RWPE2 (cell line): ENCODE measurements at regions not wholly inside any gene's neighbourhood (a gene's known extent, or its start where the extent isn't known, plus 50 kb on each side); places are given as distances from the start of the nearest gene placed in this dataset.
"Not testable (repeated sequence)": the region's sequence is repeated elsewhere in the genome, so short reads cannot be mapped to it uniquely, and the experiment has no call there.

Experiments used
- ATAC-seq: fragments of 200-7000 bp; cut with Tn5 transposase; 3 replicates; pipeline ENCODE4 v1.9.1; 2021; ENCODE audit warnings: low read depth
- DNase-seq: peaks from one replicate; pipeline ENCODE4 v3.0.0-alpha.2; 2020; ENCODE audit warnings: low spot score
- H3K27ac ChIP-seq: fragments of 450-650 bp; 2 replicates; pipeline ENCODE4 v1.5.1; 2017; ENCODE audit warnings: mild to moderate bottlenecking; ENCODE audit not compliant: poor library complexity, severe bottlenecking
- H3K27me3 ChIP-seq: fragments of 250-450 bp; sonication (Bioruptor Pico); 2 replicates; pipeline ENCODE4 v1.5.1; 2021; ENCODE audit warnings: mild to moderate bottlenecking, moderate library complexity; ENCODE audit not compliant: insufficient read depth, poor library complexity, severe bottlenecking
- H3K36me3 ChIP-seq: fragments of 250-450 bp; sonication (Bioruptor Pico); 2 replicates; pipeline ENCODE4 v1.5.1; 2020; ENCODE audit warnings: low read depth, mild to moderate bottlenecking, moderate library complexity
- H3K4me1 ChIP-seq: fragments of 250-450 bp; sonication (Bioruptor Pico); 2 replicates; pipeline ENCODE4 v1.5.1; 2021; ENCODE audit warnings: mild to moderate bottlenecking, moderate library complexity; ENCODE audit not compliant: insufficient read depth, poor library complexity, severe bottlenecking
- H3K4me3 ChIP-seq: fragments of 250-450 bp; sonication (Bioruptor Pico); 2 replicates; pipeline ENCODE4 v1.5.1; 2021; ENCODE audit warnings: mild to moderate bottlenecking, moderate library complexity; ENCODE audit not compliant: severe bottlenecking
- H3K9me3 ChIP-seq: fragments of 250-450 bp; sonication (Bioruptor Pico); 2 replicates; pipeline ENCODE4 v1.5.1; 2021; ENCODE audit warnings: mild to moderate bottlenecking, moderate library complexity; ENCODE audit not compliant: severe bottlenecking
- CTCF ChIP-seq: fragments of 450-650 bp; IDR thresholded peaks from one replicate; pipeline ENCODE4 v1.5.1; 2017; ENCODE audit warnings: mild to moderate bottlenecking, moderate library complexity; ENCODE audit not compliant: poor library complexity, severe bottlenecking

- no peaks in the 10 kb centered on the region for H3K4me1 ChIP-seq
- no peak for ATAC-seq
- H3K27ac ChIP-seq = no peak overlapping the region
- no peak for TF ChIP-seq CTCF
- no peaks in the 10 kb centered on the region for H3K9me3 ChIP-seq
- no peaks in the 10 kb centered on the region for H3K27me3 ChIP-seq
- no peak for DNase-seq
- no peak overlapping the region for H3K4me3 ChIP-seq
- no peaks in the 10 kb centered on the region for H3K36me3 ChIP-seq
Observed at GRCh38 chrX:35507701-35508100, 290.4 kb upstream of the MAGEB16 start.

DNA sequence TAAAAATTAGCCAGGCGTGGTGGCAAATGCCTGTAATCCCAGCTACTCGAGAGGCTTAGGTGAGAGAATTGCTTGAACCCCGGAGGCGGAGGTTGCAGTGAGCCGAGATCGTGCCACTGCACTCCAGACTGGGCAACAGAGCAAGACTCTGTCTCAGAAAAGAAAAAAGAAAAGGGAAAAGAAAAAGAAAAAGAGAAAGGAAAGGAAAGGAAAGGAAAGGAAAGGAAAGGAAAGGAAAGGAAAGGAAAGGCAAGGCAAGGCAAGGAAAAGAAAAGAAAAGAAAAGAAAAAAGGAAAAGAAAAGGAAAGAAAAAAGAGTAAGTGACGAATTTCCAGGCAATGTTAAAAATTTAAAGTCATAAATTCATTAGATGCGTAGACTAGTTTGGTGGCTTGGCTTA lies 250.1 kb upstream of the MAGEB16 start:
- H3K36me3 ChIP-seq, DNase-seq, H3K4me1 ChIP-seq, H3K27ac ChIP-seq, H3K4me3 ChIP-seq, H3K9me3 ChIP-seq, ATAC-seq, H3K27me3 ChIP-seq: not testable (repeated sequence)

GRCh38 chrX:35557916-35558315 lies 240.2 kb upstream of the MAGEB16 start:
- no peaks in the 10 kb centered on the region for H3K4me1 ChIP-seq
- ATAC-seq (no peak), DNase-seq (no peak)
- H3K4me3 ChIP-seq = no peak overlapping the region
- no peaks in the 10 kb centered on the region for H3K27me3 ChIP-seq
- no peaks in the 10 kb centered on the region for H3K36me3 ChIP-seq
- no peak for TF ChIP-seq CTCF
- H3K9me3 ChIP-seq = no peaks in the 10 kb centered on the region
- no peak overlapping the region for H3K27ac ChIP-seq

- Histone ChIP-seq H3K27ac (no peak overlapping the region), H3K36me3 (no peaks in the 10 kb centered on the region), H3K9me3 (no peaks in the 10 kb centered on the region), H3K27me3 (no peaks in the 10 kb centered on the region), H3K4me3 (no peak overlapping the region), H3K4me1 (no peaks in the 10 kb centered on the region)
- TF ChIP-seq CTCF = no peak
- ATAC-seq = no peak
- no peak for DNase-seq
Observed at GRCh38 chrX:35561985-35562384, 236.2 kb upstream of the MAGEB16 start.

- no peak for DNase-seq
- ATAC-seq = no peak
- Histone ChIP-seq H3K27me3 (no peaks in the 10 kb centered on the region), H3K27ac (no peak overlapping the region), H3K36me3 (no peaks in the 10 kb centered on the region), H3K9me3 (no peaks in the 10 kb centered on the region), H3K4me3 (no peak overlapping the region), H3K4me1 (no peaks in the 10 kb centered on the region)
- no peak for TF ChIP-seq CTCF
Observed at GRCh38 chrX:35562395-35562794, 235.7 kb upstream of the MAGEB16 start.
